Body of pancreas (tissue), 4 donors: ENCODE measurements at regions not wholly inside any gene's neighbourhood (a gene's known extent, or its start where the extent isn't known, plus 50 kb on each side); places are given as distances from the start of the nearest gene placed in this dataset.
"Not testable (repeated sequence)": the region's sequence is repeated elsewhere in the genome, so short reads cannot be mapped to it uniquely, and the experiment has no call there.

Experiments used
- POLR2A ChIP-seq, 3 donors: fragments of 450-650 bp; IDR thresholded peaks; one replicate each; pipeline ENCODE4 v1.6.1; 2016; ENCODE audit warnings: antibody characterized with exemption in 3 of 3, mild to moderate bottlenecking in 2 of 3
- TF ChIP-seq, protein P1 (sequence below), 7 experiments: fragments of 450-650 bp in 4 of 7; fragments of 200-600 bp in 3 of 7; sonication (generic) in 3 of 7; IDR thresholded peaks; one replicate each; pipeline ENCODE4 v1.5.1; 2016 to 2019; ENCODE audit warnings: antibody characterized with exemption in 7 of 7

DNA sequence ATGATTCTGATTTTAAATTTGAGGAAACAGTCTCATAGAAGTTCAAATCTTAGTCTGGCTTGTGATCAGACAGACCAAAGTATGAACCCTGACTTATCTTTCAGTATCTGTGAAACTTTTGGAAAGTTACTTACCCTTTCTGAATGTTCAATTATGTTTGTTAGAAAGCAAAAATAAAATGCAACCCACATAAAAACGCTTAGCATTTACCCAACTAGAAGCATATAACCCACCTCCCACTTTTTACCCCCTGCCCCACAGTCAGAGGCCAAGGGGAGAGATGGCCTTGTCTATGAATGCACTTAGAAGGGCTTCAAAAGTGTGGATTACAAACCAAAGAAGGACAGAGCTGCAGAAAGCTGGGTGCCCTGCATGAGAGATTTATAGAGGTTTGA lies 248.2 kb downstream of the SPATA31A6 start:
- TF ChIP-seq, protein P1, sequence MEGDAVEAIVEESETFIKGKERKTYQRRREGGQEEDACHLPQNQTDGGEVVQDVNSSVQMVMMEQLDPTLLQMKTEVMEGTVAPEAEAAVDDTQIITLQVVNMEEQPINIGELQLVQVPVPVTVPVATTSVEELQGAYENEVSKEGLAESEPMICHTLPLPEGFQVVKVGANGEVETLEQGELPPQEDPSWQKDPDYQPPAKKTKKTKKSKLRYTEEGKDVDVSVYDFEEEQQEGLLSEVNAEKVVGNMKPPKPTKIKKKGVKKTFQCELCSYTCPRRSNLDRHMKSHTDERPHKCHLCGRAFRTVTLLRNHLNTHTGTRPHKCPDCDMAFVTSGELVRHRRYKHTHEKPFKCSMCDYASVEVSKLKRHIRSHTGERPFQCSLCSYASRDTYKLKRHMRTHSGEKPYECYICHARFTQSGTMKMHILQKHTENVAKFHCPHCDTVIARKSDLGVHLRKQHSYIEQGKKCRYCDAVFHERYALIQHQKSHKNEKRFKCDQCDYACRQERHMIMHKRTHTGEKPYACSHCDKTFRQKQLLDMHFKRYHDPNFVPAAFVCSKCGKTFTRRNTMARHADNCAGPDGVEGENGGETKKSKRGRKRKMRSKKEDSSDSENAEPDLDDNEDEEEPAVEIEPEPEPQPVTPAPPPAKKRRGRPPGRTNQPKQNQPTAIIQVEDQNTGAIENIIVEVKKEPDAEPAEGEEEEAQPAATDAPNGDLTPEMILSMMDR (IDR thresholded peaks at IDR 0.05) = not testable (repeated sequence)
- TF ChIP-seq POLR2A (IDR thresholded peaks at IDR 0.05) = not testable (repeated sequence)
